CD4-positive, alpha-beta T cell (primary cell): ENCODE measurements at regions not wholly inside any gene's neighbourhood (a gene's known extent, or its start where the extent isn't known, plus 50 kb on each side); places are given as distances from the start of the nearest gene placed in this dataset.

Experiments used
- ATAC-seq: fragments of 200-7000 bp; cut with Tn5 transposase; one replicate; pipeline ENCODE4 v1.10.0; 2022; ENCODE audit warnings: mild to moderate bottlenecking; ENCODE audit not compliant: poor library complexity
- CTCF ChIA-PET: fragments of 350-600 bp; sonication (Branson Sonifier 250); formaldehyde crosslinking; loops from one replicate; lab custom pipeline; 2021; ENCODE audit warnings: antibody characterized with exemption, inconsistent platforms; lab: Charles Lee
- POLR2A ChIA-PET: fragments of 350-600 bp; sonication (Branson Sonifier 250); formaldehyde crosslinking; loops from one replicate; lab custom pipeline; 2021; ENCODE audit warnings: antibody characterized with exemption, inconsistent platforms; lab: Charles Lee
- DNase-seq, 14 experiments: peaks; one replicate each; pipeline ENCODE4 v3.0.0-alpha.2; 2013 to 2020; ENCODE audit warnings: mixed read lengths in 2 of 14
- H3K27ac ChIP-seq, 2 donors: one replicate each; pipeline versions ENCODE4 v1.5.1 to v1.7.0; 2013; ENCODE audit warnings: low read length in 2 of 2, low read depth in 1 of 2, mild to moderate bottlenecking in 1 of 2
- H3K27me3 ChIP-seq, 2 experiments: 1 replicate in 1 of 2; 2 replicates in 1 of 2; pipeline versions ENCODE4 v1.6.1 to v1.7.0; 2013; ENCODE audit warnings: low read length in 2 of 2, control low read depth in 1 of 2, mild to moderate bottlenecking in 1 of 2, moderate library complexity in 1 of 2; ENCODE audit not compliant: insufficient read depth in 2 of 2, control insufficient read depth in 1 of 2
- H3K36me3 ChIP-seq: one replicate; pipeline ENCODE4 v1.6.1; 2013; ENCODE audit warnings: low read length, control low read depth; ENCODE audit not compliant: insufficient read depth
- H3K4me1 ChIP-seq: one replicate; pipeline ENCODE4 v1.6.1; 2013; ENCODE audit warnings: low read length, control low read depth; ENCODE audit not compliant: insufficient read depth
- H3K4me3 ChIP-seq: one replicate; pipeline ENCODE4 v1.5.1; 2013; ENCODE audit warnings: mild to moderate bottlenecking, low read length, moderate library complexity
- H3K9me3 ChIP-seq, 2 experiments: 1 replicate in 1 of 2; 2 replicates in 1 of 2; pipeline versions ENCODE4 v1.6.1 to v1.7.0; 2013; ENCODE audit warnings: low read length in 2 of 2, mild to moderate bottlenecking in 2 of 2, control low read depth in 1 of 2, moderate library complexity in 1 of 2; ENCODE audit not compliant: control insufficient read depth in 1 of 2, insufficient read depth in 1 of 2
- H3K27ac Mint-ChIP-seq: one replicate; pipeline ENCODE4 v1.8.0; 2020; ENCODE audit warnings: mixed read lengths
- H3K27me3 Mint-ChIP-seq: one replicate; pipeline ENCODE4 v1.8.0; 2021; ENCODE audit warnings: mixed read lengths
- H3K36me3 Mint-ChIP-seq: one replicate; pipeline ENCODE4 v1.8.0; 2021; ENCODE audit warnings: low read depth, mixed read lengths
- H3K4me1 Mint-ChIP-seq: one replicate; pipeline ENCODE4 v1.8.0; 2021; ENCODE audit warnings: low read depth, mixed read lengths
- H3K4me3 Mint-ChIP-seq: one replicate; pipeline ENCODE4 v1.8.0; 2020; ENCODE audit warnings: mild to moderate bottlenecking, mixed read lengths
- H3K9me3 Mint-ChIP-seq: one replicate; pipeline ENCODE4 v1.8.0; 2020; ENCODE audit warnings: mixed read lengths
- CTCF ChIP-seq: fragments of 200-600 bp; IDR thresholded peaks from one replicate; pipeline ENCODE4 v1.8.0; 2022; ENCODE audit warnings: antibody characterized with exemption, mild to moderate bottlenecking
- intact Hi-C, 2 experiments: fragments of 100-400 bp; cut with DNase I in 1 of 2; cut with micrococcal nuclease in 1 of 2; formaldehyde crosslinking; loops; one replicate each; pipeline versions ENCODE4 v1.15.1 to v1.9.0; 2023 to 2025; cut with DNase I, micrococcal nuclease

- no peak for ATAC-seq
- TF ChIP-seq CTCF, result no peak
- Mint-ChIP-seq H3K27me3 (no peaks in the 10 kb centered on the region), H3K36me3 (no peaks in the 10 kb centered on the region), H3K4me1 (no peaks in the 10 kb centered on the region), H3K27ac (no peak overlapping the region), H3K4me3 (no peak overlapping the region), H3K9me3 (peaks cover 3% of the 10 kb centered on the region)
- ChIA-PET POLR2A (interaction anchor here (1.0 kb wide), 1 partner anchor 13 kb away, joined by 4 read pairs; no protein-coding TSS in a partner anchor), CTCF (no interaction called here)
- H3K9me3 ChIP-seq, result peaks cover 0 to 11% of the 10 kb centered on the region in 2 experiments
- H3K4me3 ChIP-seq, result no peak overlapping the region
- peak in 3 of 14 experiments; percentile 32 to 69 (median 58) for DNase-seq
- intact Hi-C loops, result no loop called here
- no peaks in the 10 kb centered on the region for H3K36me3 ChIP-seq
- H3K27ac ChIP-seq, result no peak overlapping the region
- H3K4me1 ChIP-seq, result peaks cover 4% of the 10 kb centered on the region
- no peaks in the 10 kb centered on the region for H3K27me3 ChIP-seq
These were observed 52.6 kb upstream of the EPS8L3 start for GRCh38 chr1:109816175-109816811.

GRCh38 chr1:109815809-109816174 lies 52.1 kb upstream of the EPS8L3 start:
- H3K4me1 ChIP-seq, result peaks cover 4% of the 10 kb centered on the region
- Mint-ChIP-seq H3K9me3 (peaks cover 3% of the 10 kb centered on the region), H3K36me3 (no peaks in the 10 kb centered on the region), H3K4me3 (no peak overlapping the region), H3K27me3 (no peaks in the 10 kb centered on the region), H3K4me1 (no peaks in the 10 kb centered on the region), H3K27ac (no peak overlapping the region)
- no peak for TF ChIP-seq CTCF
- H3K27ac ChIP-seq, result no peak overlapping the region
- H3K36me3 ChIP-seq, result no peaks in the 10 kb centered on the region
- H3K27me3 ChIP-seq, result no peaks in the 10 kb centered on the region
- no peak overlapping the region for H3K4me3 ChIP-seq
- no peak for ATAC-seq
- intact Hi-C loops, result no loop called here
- POLR2A ChIA-PET, result interaction anchor here (1.0 kb wide), 1 partner anchor 13 kb away, joined by 4 read pairs; no protein-coding TSS in a partner anchor
- CTCF ChIA-PET, result no interaction called here
- H3K9me3 ChIP-seq, result peaks cover 0 to 11% of the 10 kb centered on the region in 2 experiments
- peak in 1 of 14 experiments; percentile 15 for DNase-seq

- no peak for TF ChIP-seq CTCF
- peaks cover 4% of the 10 kb centered on the region for H3K4me1 ChIP-seq
- no peak overlapping the region for H3K4me3 ChIP-seq
- H3K36me3 ChIP-seq, result no peaks in the 10 kb centered on the region
- H3K9me3 Mint-ChIP-seq, result peaks cover 3% of the 10 kb centered on the region
- intact Hi-C loops, result loop anchor here in 1 of 2 experiments (5.0 kb wide), 1 partner anchor 72 kb away; no protein-coding TSS in a partner anchor
- ATAC-seq (no peak), DNase-seq (no peak)
- no peaks in the 10 kb centered on the region for H3K27me3 ChIP-seq
- H3K4me1 Mint-ChIP-seq, result no peaks in the 10 kb centered on the region
- no peaks in the 10 kb centered on the region for H3K27me3 Mint-ChIP-seq
- no peaks in the 10 kb centered on the region for H3K36me3 Mint-ChIP-seq
- H3K4me3 Mint-ChIP-seq, result no peak overlapping the region
- H3K27ac ChIP-seq, result no peak overlapping the region
- ChIA-PET CTCF (no interaction called here), POLR2A (no interaction called here)
- H3K27ac Mint-ChIP-seq, result no peak overlapping the region
- peaks cover 0 to 11% of the 10 kb centered on the region in 2 experiments for H3K9me3 ChIP-seq
These were observed 51.5 kb upstream of the EPS8L3 start for GRCh38 chr1:109814993-109815786.
